ENCODE measurements at regions not wholly inside any gene's neighbourhood (a gene's known extent, or its start where the extent isn't known, plus 50 kb on each side); places are given as distances from the start of the nearest gene placed in this dataset.

DNA sequence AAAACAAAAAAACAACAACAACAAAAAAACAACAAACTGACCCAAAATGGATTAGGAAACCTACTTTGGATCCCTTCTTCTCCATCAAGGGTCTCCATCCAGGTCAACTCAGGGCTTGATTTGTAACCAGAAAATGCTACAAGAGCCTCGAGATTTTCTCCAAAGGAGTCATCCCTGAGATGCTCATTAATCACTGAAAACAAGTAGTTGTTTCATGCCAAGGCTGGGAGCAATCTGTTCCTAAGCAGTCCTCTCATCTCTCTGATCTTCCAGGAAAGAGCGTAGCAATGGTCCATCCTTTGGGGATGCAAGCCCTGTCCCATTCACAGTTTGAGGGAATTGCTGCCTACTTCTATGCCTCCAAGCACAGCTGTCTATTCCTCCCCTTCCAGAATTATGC lies 203.0 kb upstream of the MAP3K1 start:
- TF ChIP-seq YY1 (IDR thresholded peaks at IDR 0.05; ENCODE audit: insufficient read depth, insufficient read length) (no peak), ZNF274 (IDR thresholded peaks at IDR 0.05; ENCODE audit: low read depth, low read length) (no peak)

All from NT2/D1 (cell line).